ENCODE measurements at regions not wholly inside any gene's neighbourhood (a gene's known extent, or its start where the extent isn't known, plus 50 kb on each side); places are given as distances from the start of the nearest gene placed in this dataset.

- TF ChIP-seq CTCF (IDR thresholded peaks at IDR 0.05; ENCODE audit: poor library complexity, severe bottlenecking) (no peak), EP300 (conservative IDR thresholded peaks at IDR 0.05; ENCODE audit: poor library complexity, severe bottlenecking) (no peak), POLR2AphosphoS5 (IDR thresholded peaks at IDR 0.05) (no peak), TAF1 (IDR thresholded peaks at IDR 0.05; ENCODE audit: low read depth) (no peak)
These were observed 243.5 kb upstream of the DAAM1 start for GRCh38 chr14:58944968-58945356.
